ENCODE measurements at regions not wholly inside any gene's neighbourhood (a gene's known extent, or its start where the extent isn't known, plus 50 kb on each side); places are given as distances from the start of the nearest gene placed in this dataset.

- no peak overlapping the region for H3K4me3 ChIP-seq (ENCODE audit: low read depth, low read length)
- TF ChIP-seq MYC (IDR thresholded peaks at IDR 0.05; ENCODE audit: low read depth, low read length), result no peak
- no peak for TF ChIP-seq POLR2A (IDR thresholded peaks at IDR 0.05; ENCODE audit: extremely low read depth, insufficient read length)
- no peak for TF ChIP-seq CTCF (IDR thresholded peaks at IDR 0.05; ENCODE audit: low read depth, low read length)
- no peak for TF ChIP-seq MAX (IDR thresholded peaks at IDR 0.05; ENCODE audit: low read depth, low read length)
- no peak for DNase-seq (ENCODE audit: low read depth)
Observed at GRCh38 chr18:2312440-2312839, 258.9 kb downstream of the METTL4 start.

GRCh38 chr18:2313332-2313731 lies 258.0 kb downstream of the METTL4 start:
- no peak for TF ChIP-seq POLR2A (IDR thresholded peaks at IDR 0.05; ENCODE audit: extremely low read depth, insufficient read length)
- TF ChIP-seq CTCF (IDR thresholded peaks at IDR 0.05; ENCODE audit: low read depth, low read length), result no peak
- no peak for TF ChIP-seq MAX (IDR thresholded peaks at IDR 0.05; ENCODE audit: low read depth, low read length)
- TF ChIP-seq MYC (IDR thresholded peaks at IDR 0.05; ENCODE audit: low read depth, low read length), result no peak
- no peak for DNase-seq (ENCODE audit: low read depth)
- H3K4me3 ChIP-seq (ENCODE audit: low read depth, low read length), result no peak overlapping the region

- TF ChIP-seq POLR2A (IDR thresholded peaks at IDR 0.05; ENCODE audit: extremely low read depth, insufficient read length), result no peak
- no peak for TF ChIP-seq CTCF (IDR thresholded peaks at IDR 0.05; ENCODE audit: low read depth, low read length)
- no peak for TF ChIP-seq MAX (IDR thresholded peaks at IDR 0.05; ENCODE audit: low read depth, low read length)
- TF ChIP-seq MYC (IDR thresholded peaks at IDR 0.05; ENCODE audit: low read depth, low read length), result no peak
Observed at GRCh38 chr18:2316082-2316750, 255.1 kb downstream of the METTL4 start.

GRCh38 chr18:2316751-2317696 lies 254.3 kb downstream of the METTL4 start:
- TF ChIP-seq MYC (IDR thresholded peaks at IDR 0.05; ENCODE audit: low read depth, low read length) (no peak), POLR2A (IDR thresholded peaks at IDR 0.05; ENCODE audit: extremely low read depth, insufficient read length) (no peak), CTCF (IDR thresholded peaks at IDR 0.05; ENCODE audit: low read depth, low read length) (no peak), MAX (IDR thresholded peaks at IDR 0.05; ENCODE audit: low read depth, low read length) (no peak)
- DNase-seq (ENCODE audit: low read depth), result no peak

More at GRCh38 chr18:2316082-2316750, 255.1 kb downstream of the METTL4 start:
- H3K4me3 ChIP-seq (ENCODE audit: low read depth, low read length), result no peak overlapping the region
- no peak for DNase-seq (ENCODE audit: low read depth)

GRCh38 chr18:2324459-2324858 lies 246.8 kb downstream of the METTL4 start:
- no peak for DNase-seq (ENCODE audit: low read depth)
- TF ChIP-seq MAX (IDR thresholded peaks at IDR 0.05; ENCODE audit: low read depth, low read length) (no peak), MYC (IDR thresholded peaks at IDR 0.05; ENCODE audit: low read depth, low read length) (no peak), POLR2A (IDR thresholded peaks at IDR 0.05; ENCODE audit: extremely low read depth, insufficient read length) (no peak), CTCF (IDR thresholded peaks at IDR 0.05; ENCODE audit: low read depth, low read length) (no peak)
- H3K4me3 ChIP-seq (ENCODE audit: low read depth, low read length), result no peak overlapping the region

More at GRCh38 chr18:2316751-2317696, 254.3 kb downstream of the METTL4 start:
- no peak overlapping the region for H3K4me3 ChIP-seq (ENCODE audit: low read depth, low read length)
